HEK293 (cell line): ENCODE measurements at regions not wholly inside any gene's neighbourhood (a gene's known extent, or its start where the extent isn't known, plus 50 kb on each side); places are given as distances from the start of the nearest gene placed in this dataset.

ENCODE experiments used
- YY1 ChIP-seq: fragments of 450-650 bp; formaldehyde crosslinking; IDR thresholded peaks from 2 replicates; pipeline ENCODE4 v1.5.1; 2018; ENCODE audit warnings: missing biosample characterization, missing genetic modification characterization
- ZNF274 ChIP-seq, 2 experiments: fragments of 200-500 bp in 1 of 2; fragments of 450-650 bp in 1 of 2; sonication (Bioruptor generic) in 1 of 2; formaldehyde crosslinking in 1 of 2; IDR thresholded peaks; 2 replicates each; pipeline versions ENCODE4 v1.5.1 to v1.6.1; 2014 to 2016; ENCODE audit warnings: borderline replicate concordance in 1 of 2, inconsistent platforms in 1 of 2, low read length in 1 of 2, missing biosample characterization in 1 of 2, missing genetic modification characterization in 1 of 2
- ZNF76 ChIP-seq: fragments of 450-650 bp; formaldehyde crosslinking; IDR thresholded peaks from 2 replicates; pipeline ENCODE4; 2016; ENCODE audit warnings: low read depth, missing biosample characterization, missing genetic modification characterization, borderline replicate concordance
- TF ChIP-seq, protein P1 (sequence below): fragments of 450-650 bp; formaldehyde crosslinking; conservative IDR thresholded peaks from 2 replicates; pipeline ENCODE4 v1.5.1; 2016; ENCODE audit warnings: low read depth, missing biosample characterization, missing genetic modification characterization

DNA sequence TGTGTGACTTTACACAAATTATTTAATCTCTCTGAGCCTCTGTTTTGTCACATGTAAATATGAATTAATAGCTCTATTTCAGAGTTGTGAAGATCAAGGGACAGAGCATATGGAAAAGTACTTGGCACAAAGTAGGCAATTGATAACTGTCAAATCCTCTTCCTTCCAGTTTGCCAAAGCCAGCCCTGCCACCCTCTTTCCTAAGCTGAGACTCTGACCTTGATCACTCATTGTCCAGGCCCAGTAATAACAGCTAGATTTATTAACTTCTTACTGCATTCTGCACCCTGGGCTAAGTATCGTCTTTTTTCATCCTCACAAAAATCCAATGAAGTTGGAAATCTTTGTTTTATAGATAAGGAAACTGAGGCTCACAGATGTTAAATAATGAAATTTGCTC is 70.8 kb upstream of the ATP1A1 start:
- TF ChIP-seq ZNF76 (tag by site-specific recombination), result no peak
- TF ChIP-seq, protein P1, sequence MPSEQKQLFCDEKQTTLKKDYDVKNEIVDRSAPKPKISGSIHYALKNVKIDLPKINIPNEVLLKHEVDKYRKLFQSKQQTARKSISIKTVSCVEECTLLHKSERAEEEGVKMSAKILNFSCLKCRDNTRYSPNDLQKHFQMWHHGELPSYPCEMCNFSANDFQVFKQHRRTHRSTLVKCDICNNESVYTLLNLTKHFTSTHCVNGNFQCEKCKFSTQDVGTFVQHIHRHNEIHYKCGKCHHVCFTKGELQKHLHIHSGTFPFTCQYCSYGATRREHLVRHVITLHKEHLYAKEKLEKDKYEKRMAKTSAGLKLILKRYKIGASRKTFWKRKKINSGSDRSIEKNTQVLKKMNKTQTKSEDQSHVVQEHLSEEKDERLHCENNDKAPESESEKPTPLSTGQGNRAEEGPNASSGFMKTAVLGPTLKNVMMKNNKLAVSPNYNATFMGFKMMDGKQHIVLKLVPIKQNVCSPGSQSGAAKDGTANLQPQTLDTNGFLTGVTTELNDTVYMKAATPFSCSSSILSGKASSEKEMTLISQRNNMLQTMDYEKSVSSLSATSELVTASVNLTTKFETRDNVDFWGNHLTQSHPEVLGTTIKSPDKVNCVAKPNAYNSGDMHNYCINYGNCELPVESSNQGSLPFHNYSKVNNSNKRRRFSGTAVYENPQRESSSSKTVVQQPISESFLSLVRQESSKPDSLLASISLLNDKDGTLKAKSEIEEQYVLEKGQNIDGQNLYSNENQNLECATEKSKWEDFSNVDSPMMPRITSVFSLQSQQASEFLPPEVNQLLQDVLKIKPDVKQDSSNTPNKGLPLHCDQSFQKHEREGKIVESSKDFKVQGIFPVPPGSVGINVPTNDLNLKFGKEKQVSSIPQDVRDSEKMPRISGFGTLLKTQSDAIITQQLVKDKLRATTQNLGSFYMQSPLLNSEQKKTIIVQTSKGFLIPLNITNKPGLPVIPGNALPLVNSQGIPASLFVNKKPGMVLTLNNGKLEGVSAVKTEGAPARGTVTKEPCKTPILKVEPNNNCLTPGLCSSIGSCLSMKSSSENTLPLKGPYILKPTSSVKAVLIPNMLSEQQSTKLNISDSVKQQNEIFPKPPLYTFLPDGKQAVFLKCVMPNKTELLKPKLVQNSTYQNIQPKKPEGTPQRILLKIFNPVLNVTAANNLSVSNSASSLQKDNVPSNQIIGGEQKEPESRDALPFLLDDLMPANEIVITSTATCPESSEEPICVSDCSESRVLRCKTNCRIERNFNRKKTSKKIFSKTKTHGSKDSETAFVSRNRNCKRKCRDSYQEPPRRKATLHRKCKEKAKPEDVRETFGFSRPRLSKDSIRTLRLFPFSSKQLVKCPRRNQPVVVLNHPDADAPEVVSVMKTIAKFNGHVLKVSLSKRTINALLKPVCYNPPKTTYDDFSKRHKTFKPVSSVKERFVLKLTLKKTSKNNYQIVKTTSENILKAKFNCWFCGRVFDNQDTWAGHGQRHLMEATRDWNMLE, result no peak
- no peak for TF ChIP-seq ZNF274 (IDR thresholded peaks at IDR 0.05; ENCODE audit: low read length)
- TF ChIP-seq ZNF274 (tag by site-specific recombination; IDR thresholded peaks at IDR 0.05; ENCODE audit: borderline replicate concordance), result no peak
- no peak for TF ChIP-seq YY1
